NCI-H146 treated with DMSO at 0.1 percent for 48 hours (cell line): ENCODE measurements at regions not wholly inside any gene's neighbourhood (a gene's known extent, or its start where the extent isn't known, plus 50 kb on each side); places are given as distances from the start of the nearest gene placed in this dataset.
A peak's percentile ranks its signal among the peaks of the same experiment; 100 is the strongest.

Experiments used
- DNase-seq: peaks from one replicate; lab custom pipeline; 2025; ENCODE audit not compliant: unreplicated experiment; lab: John Stamatoyannopoulos, UW

GRCh38 chr9:107064378-107064777 is 201.4 kb downstream of the ZNF462 start:
- DNase-seq = no peak

- no peak for DNase-seq
Measured at GRCh38 chr9:107065549-107065948, 202.6 kb downstream of the ZNF462 start.

GRCh38 chr9:107067739-107068416 is 204.9 kb downstream of the ZNF462 start:
- no peak for DNase-seq

GRCh38 chr9:107068581-107068980 is 205.6 kb downstream of the ZNF462 start:
- no peak for DNase-seq

- DNase-seq = no peak
Measured at GRCh38 chr9:107070586-107070985, 207.6 kb downstream of the ZNF462 start.

- DNase-seq = no peak
Measured at GRCh38 chr9:107078061-107078460, 205.0 kb upstream of the RAD23B start.

GRCh38 chr9:107079589-107079988 is 203.5 kb upstream of the RAD23B start:
- no peak for DNase-seq

- DNase-seq = no peak
Measured at GRCh38 chr9:107080130-107080529, 202.9 kb upstream of the RAD23B start.

GRCh38 chr9:107086460-107086859 is 196.6 kb upstream of the RAD23B start:
- DNase-seq = no peak

- no peak for DNase-seq
Measured at GRCh38 chr9:107087222-107087621, 195.9 kb upstream of the RAD23B start.

GRCh38 chr9:107090218-107090617 is 192.9 kb upstream of the RAD23B start:
- DNase-seq = peak; percentile 33

GRCh38 chr9:107093365-107094060 is 189.6 kb upstream of the RAD23B start:
- no peak for DNase-seq

GRCh38 chr9:107094370-107094769 is 188.7 kb upstream of the RAD23B start:
- DNase-seq = no peak

GRCh38 chr9:107100591-107100990 is 182.5 kb upstream of the RAD23B start:
- DNase-seq = no peak

- no peak for DNase-seq
Measured at GRCh38 chr9:107102011-107102410, 181.1 kb upstream of the RAD23B start.

- DNase-seq = no peak
Measured at GRCh38 chr9:107103621-107104020, 179.5 kb upstream of the RAD23B start.

- no peak for DNase-seq
Measured at GRCh38 chr9:107105784-107106183, 177.3 kb upstream of the RAD23B start.

GRCh38 chr9:107106416-107106815 is 176.7 kb upstream of the RAD23B start:
- DNase-seq = no peak

GRCh38 chr9:107108342-107109130 is 174.5 kb upstream of the RAD23B start:
- DNase-seq = no peak

- no peak for DNase-seq
Measured at GRCh38 chr9:107109324-107109723, 173.8 kb upstream of the RAD23B start.

- DNase-seq = no peak
Measured at GRCh38 chr9:107110153-107110552, 172.9 kb upstream of the RAD23B start.

- no peak for DNase-seq
Measured at GRCh38 chr9:107112707-107113243, 170.3 kb upstream of the RAD23B start.
